SK-N-SH (cell line): ENCODE measurements at regions not wholly inside any gene's neighbourhood (a gene's known extent, or its start where the extent isn't known, plus 50 kb on each side); places are given as distances from the start of the nearest gene placed in this dataset.

Source experiments
- EZH2phosphoT487 ChIP-seq: fragments of 200-600 bp; sonication (generic); IDR thresholded peaks from 2 replicates; pipeline ENCODE4 v1.6.1; 2017; ENCODE audit warnings: low read depth, mixed run types, mild to moderate bottlenecking, antibody characterized with exemption, moderate library complexity, borderline replicate concordance
- MXI1 ChIP-seq: IDR thresholded peaks from 2 replicates; pipeline ENCODE4 v1.6.1; 2012; ENCODE audit warnings: mild to moderate bottlenecking, low read depth, low read length, improper control_type of control experiment
- POLR2AphosphoS5 ChIP-seq: IDR thresholded peaks from 2 replicates; pipeline ENCODE4 v1.6.1; 2012; ENCODE audit warnings: low read depth, low read length
- TF ChIP-seq, protein P1 (sequence below): fragments of 200-600 bp; sonication (generic); IDR thresholded peaks from 2 replicates; pipeline ENCODE4 v1.6.1; 2017; ENCODE audit warnings: antibody characterized with exemption, mild to moderate bottlenecking, moderate library complexity
- TF ChIP-seq, protein P2 (sequence below): IDR thresholded peaks from 2 replicates; pipeline ENCODE4 v1.6.1; 2012; ENCODE audit warnings: mild to moderate bottlenecking, low read depth, low read length, moderate library complexity
- TF ChIP-seq, protein P3 (sequence below): IDR thresholded peaks from 2 replicates; pipeline ENCODE4 v1.4.0; 2012; ENCODE audit warnings: low read depth
- TF ChIP-seq, protein P4 (sequence below): fragments of 150-350 bp; IDR thresholded peaks from 2 replicates; pipeline ENCODE4 v1.6.1; 2017; ENCODE audit warnings: antibody characterized with exemption, low read length, low read depth, borderline replicate concordance

DNA sequence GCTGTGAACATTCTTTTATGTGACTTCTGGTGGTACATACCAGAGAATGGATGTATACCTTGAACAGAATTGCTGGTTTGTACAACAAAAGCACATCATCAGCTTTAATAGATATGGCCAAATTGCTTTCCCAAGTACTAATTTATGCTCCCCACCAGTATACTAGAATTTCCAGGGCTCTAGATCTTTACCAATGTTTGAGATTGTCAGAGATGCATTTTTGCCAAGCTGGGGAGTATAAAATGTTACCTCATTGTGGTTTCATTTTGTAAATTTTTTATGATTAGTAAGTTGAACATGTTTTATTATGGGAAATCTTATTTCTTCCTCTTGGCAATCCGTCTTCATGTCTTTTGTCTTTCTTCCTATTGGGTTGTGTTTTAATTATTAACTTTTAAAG, 179.9 kb upstream of the TMEM106B start:
- TF ChIP-seq MXI1 = no peak
- TF ChIP-seq, protein P1, sequence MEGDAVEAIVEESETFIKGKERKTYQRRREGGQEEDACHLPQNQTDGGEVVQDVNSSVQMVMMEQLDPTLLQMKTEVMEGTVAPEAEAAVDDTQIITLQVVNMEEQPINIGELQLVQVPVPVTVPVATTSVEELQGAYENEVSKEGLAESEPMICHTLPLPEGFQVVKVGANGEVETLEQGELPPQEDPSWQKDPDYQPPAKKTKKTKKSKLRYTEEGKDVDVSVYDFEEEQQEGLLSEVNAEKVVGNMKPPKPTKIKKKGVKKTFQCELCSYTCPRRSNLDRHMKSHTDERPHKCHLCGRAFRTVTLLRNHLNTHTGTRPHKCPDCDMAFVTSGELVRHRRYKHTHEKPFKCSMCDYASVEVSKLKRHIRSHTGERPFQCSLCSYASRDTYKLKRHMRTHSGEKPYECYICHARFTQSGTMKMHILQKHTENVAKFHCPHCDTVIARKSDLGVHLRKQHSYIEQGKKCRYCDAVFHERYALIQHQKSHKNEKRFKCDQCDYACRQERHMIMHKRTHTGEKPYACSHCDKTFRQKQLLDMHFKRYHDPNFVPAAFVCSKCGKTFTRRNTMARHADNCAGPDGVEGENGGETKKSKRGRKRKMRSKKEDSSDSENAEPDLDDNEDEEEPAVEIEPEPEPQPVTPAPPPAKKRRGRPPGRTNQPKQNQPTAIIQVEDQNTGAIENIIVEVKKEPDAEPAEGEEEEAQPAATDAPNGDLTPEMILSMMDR = no peak
- TF ChIP-seq EZH2phosphoT487 = no peak
- TF ChIP-seq, protein P2, sequence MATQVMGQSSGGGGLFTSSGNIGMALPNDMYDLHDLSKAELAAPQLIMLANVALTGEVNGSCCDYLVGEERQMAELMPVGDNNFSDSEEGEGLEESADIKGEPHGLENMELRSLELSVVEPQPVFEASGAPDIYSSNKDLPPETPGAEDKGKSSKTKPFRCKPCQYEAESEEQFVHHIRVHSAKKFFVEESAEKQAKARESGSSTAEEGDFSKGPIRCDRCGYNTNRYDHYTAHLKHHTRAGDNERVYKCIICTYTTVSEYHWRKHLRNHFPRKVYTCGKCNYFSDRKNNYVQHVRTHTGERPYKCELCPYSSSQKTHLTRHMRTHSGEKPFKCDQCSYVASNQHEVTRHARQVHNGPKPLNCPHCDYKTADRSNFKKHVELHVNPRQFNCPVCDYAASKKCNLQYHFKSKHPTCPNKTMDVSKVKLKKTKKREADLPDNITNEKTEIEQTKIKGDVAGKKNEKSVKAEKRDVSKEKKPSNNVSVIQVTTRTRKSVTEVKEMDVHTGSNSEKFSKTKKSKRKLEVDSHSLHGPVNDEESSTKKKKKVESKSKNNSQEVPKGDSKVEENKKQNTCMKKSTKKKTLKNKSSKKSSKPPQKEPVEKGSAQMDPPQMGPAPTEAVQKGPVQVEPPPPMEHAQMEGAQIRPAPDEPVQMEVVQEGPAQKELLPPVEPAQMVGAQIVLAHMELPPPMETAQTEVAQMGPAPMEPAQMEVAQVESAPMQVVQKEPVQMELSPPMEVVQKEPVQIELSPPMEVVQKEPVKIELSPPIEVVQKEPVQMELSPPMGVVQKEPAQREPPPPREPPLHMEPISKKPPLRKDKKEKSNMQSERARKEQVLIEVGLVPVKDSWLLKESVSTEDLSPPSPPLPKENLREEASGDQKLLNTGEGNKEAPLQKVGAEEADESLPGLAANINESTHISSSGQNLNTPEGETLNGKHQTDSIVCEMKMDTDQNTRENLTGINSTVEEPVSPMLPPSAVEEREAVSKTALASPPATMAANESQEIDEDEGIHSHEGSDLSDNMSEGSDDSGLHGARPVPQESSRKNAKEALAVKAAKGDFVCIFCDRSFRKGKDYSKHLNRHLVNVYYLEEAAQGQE = no peak
- TF ChIP-seq, protein P3, sequence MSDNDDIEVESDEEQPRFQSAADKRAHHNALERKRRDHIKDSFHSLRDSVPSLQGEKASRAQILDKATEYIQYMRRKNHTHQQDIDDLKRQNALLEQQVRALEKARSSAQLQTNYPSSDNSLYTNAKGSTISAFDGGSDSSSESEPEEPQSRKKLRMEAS = no peak
- TF ChIP-seq, protein P4, sequence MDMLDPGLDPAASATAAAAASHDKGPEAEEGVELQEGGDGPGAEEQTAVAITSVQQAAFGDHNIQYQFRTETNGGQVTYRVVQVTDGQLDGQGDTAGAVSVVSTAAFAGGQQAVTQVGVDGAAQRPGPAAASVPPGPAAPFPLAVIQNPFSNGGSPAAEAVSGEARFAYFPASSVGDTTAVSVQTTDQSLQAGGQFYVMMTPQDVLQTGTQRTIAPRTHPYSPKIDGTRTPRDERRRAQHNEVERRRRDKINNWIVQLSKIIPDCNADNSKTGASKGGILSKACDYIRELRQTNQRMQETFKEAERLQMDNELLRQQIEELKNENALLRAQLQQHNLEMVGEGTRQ = no peak
- TF ChIP-seq POLR2AphosphoS5 = no peak
